ENCODE measurements at regions not wholly inside any gene's neighbourhood (a gene's known extent, or its start where the extent isn't known, plus 50 kb on each side); places are given as distances from the start of the nearest gene placed in this dataset.
"Not testable (repeated sequence)": the region's sequence is repeated elsewhere in the genome, so short reads cannot be mapped to it uniquely, and the experiment has no call there.

- Histone ChIP-seq H3K36me3 (ENCODE audit: control insufficient read depth, insufficient read depth, low read length) (no peaks in the 10 kb centered on the region), H3K27me3 (ENCODE audit: control insufficient read depth, insufficient read depth, low read length) (no peaks in the 10 kb centered on the region), H3K4me3 (ENCODE audit: low read depth, low read length) (no peak overlapping the region), H3K9me3 (ENCODE audit: control insufficient read depth, insufficient read depth, low read length) (no peaks in the 10 kb centered on the region), H3K4me1 (ENCODE audit: control insufficient read depth, insufficient read depth, low read length) (peaks cover 6% of the 10 kb centered on the region; the same call in 1 of the 2 replicates), H3K27ac (ENCODE audit: low read depth, low read length) (no peak overlapping the region), H3K9ac (ENCODE audit: low read depth, low read length) (no peak overlapping the region)
These were observed 257.2 kb upstream of the RFC3 start for GRCh38 chr13:33560726-33561125.

- H3K27me3 ChIP-seq (ENCODE audit: control insufficient read depth, insufficient read depth, low read length): no peaks in the 10 kb centered on the region
- no peaks in the 10 kb centered on the region for H3K9me3 ChIP-seq (ENCODE audit: control insufficient read depth, insufficient read depth, low read length)
- H3K27ac ChIP-seq (ENCODE audit: low read depth, low read length): no peak overlapping the region
- no peak overlapping the region for H3K9ac ChIP-seq (ENCODE audit: low read depth, low read length)
- H3K36me3 ChIP-seq (ENCODE audit: control insufficient read depth, insufficient read depth, low read length): no peaks in the 10 kb centered on the region
- H3K4me1 ChIP-seq (ENCODE audit: control insufficient read depth, insufficient read depth, low read length): peaks cover 6% of the 10 kb centered on the region; the same call in 1 of the 2 replicates
- no peak overlapping the region for H3K4me3 ChIP-seq (ENCODE audit: low read depth, low read length)
These were observed 256.3 kb upstream of the RFC3 start for GRCh38 chr13:33561627-33562026.

- no peak overlapping the region for H3K9ac ChIP-seq (ENCODE audit: low read depth, low read length)
- H3K36me3 ChIP-seq (ENCODE audit: control insufficient read depth, insufficient read depth, low read length): no peaks in the 10 kb centered on the region
- H3K4me1 ChIP-seq (ENCODE audit: control insufficient read depth, insufficient read depth, low read length): 0 out of 2 replicates have a peak, but pooled peaks cover 5% of the 10 kb centered on the region
- no peaks in the 10 kb centered on the region for H3K9me3 ChIP-seq (ENCODE audit: control insufficient read depth, insufficient read depth, low read length)
- no peak overlapping the region for H3K27ac ChIP-seq (ENCODE audit: low read depth, low read length)
- no peaks in the 10 kb centered on the region for H3K27me3 ChIP-seq (ENCODE audit: control insufficient read depth, insufficient read depth, low read length)
- no peak overlapping the region for H3K4me3 ChIP-seq (ENCODE audit: low read depth, low read length)
These were observed 246.3 kb upstream of the RFC3 start for GRCh38 chr13:33571618-33572017.

- not testable (repeated sequence) for H3K27ac ChIP-seq (ENCODE audit: low read depth, low read length); H3K27me3 ChIP-seq (ENCODE audit: control insufficient read depth, insufficient read depth, low read length); H3K36me3 ChIP-seq (ENCODE audit: control insufficient read depth, insufficient read depth, low read length); H3K9me3 ChIP-seq (ENCODE audit: control insufficient read depth, insufficient read depth, low read length); H3K9ac ChIP-seq (ENCODE audit: low read depth, low read length); H3K4me1 ChIP-seq (ENCODE audit: control insufficient read depth, insufficient read depth, low read length); H3K4me3 ChIP-seq (ENCODE audit: low read depth, low read length)
These were observed 245.6 kb upstream of the RFC3 start for GRCh38 chr13:33572322-33572721.

GRCh38 chr13:33575378-33575777, 242.6 kb upstream of the RFC3 start:
- no peaks in the 10 kb centered on the region for H3K27me3 ChIP-seq (ENCODE audit: control insufficient read depth, insufficient read depth, low read length)
- no peak overlapping the region for H3K27ac ChIP-seq (ENCODE audit: low read depth, low read length)
- H3K36me3 ChIP-seq (ENCODE audit: control insufficient read depth, insufficient read depth, low read length): no peaks in the 10 kb centered on the region
- H3K4me3 ChIP-seq (ENCODE audit: low read depth, low read length): no peak overlapping the region
- H3K9ac ChIP-seq (ENCODE audit: low read depth, low read length): no peak overlapping the region
- H3K4me1 ChIP-seq (ENCODE audit: control insufficient read depth, insufficient read depth, low read length): 0 out of 2 replicates have a peak, but pooled peaks cover 2% of the 10 kb centered on the region
- no peaks in the 10 kb centered on the region for H3K9me3 ChIP-seq (ENCODE audit: control insufficient read depth, insufficient read depth, low read length)

- H3K36me3 ChIP-seq (ENCODE audit: control insufficient read depth, insufficient read depth, low read length): no peaks in the 10 kb centered on the region
- no peak overlapping the region for H3K27ac ChIP-seq (ENCODE audit: low read depth, low read length)
- no peak overlapping the region for H3K4me3 ChIP-seq (ENCODE audit: low read depth, low read length)
- no peak overlapping the region for H3K9ac ChIP-seq (ENCODE audit: low read depth, low read length)
- no peaks in the 10 kb centered on the region for H3K4me1 ChIP-seq (ENCODE audit: control insufficient read depth, insufficient read depth, low read length)
- no peaks in the 10 kb centered on the region for H3K27me3 ChIP-seq (ENCODE audit: control insufficient read depth, insufficient read depth, low read length)
- H3K9me3 ChIP-seq (ENCODE audit: control insufficient read depth, insufficient read depth, low read length): no peaks in the 10 kb centered on the region
These were observed 240.9 kb upstream of the RFC3 start for GRCh38 chr13:33577007-33577406.

- H3K9ac ChIP-seq (ENCODE audit: low read depth, low read length): no peak overlapping the region
- H3K9me3 ChIP-seq (ENCODE audit: control insufficient read depth, insufficient read depth, low read length): no peaks in the 10 kb centered on the region
- no peaks in the 10 kb centered on the region for H3K27me3 ChIP-seq (ENCODE audit: control insufficient read depth, insufficient read depth, low read length)
- H3K4me3 ChIP-seq (ENCODE audit: low read depth, low read length): no peak overlapping the region
- no peaks in the 10 kb centered on the region for H3K36me3 ChIP-seq (ENCODE audit: control insufficient read depth, insufficient read depth, low read length)
- no peak overlapping the region for H3K27ac ChIP-seq (ENCODE audit: low read depth, low read length)
- no peaks in the 10 kb centered on the region for H3K4me1 ChIP-seq (ENCODE audit: control insufficient read depth, insufficient read depth, low read length)
These were observed 239.2 kb upstream of the RFC3 start for GRCh38 chr13:33578786-33579185.

- H3K27me3 ChIP-seq (ENCODE audit: control insufficient read depth, insufficient read depth, low read length): no peaks in the 10 kb centered on the region
- no peak overlapping the region for H3K27ac ChIP-seq (ENCODE audit: low read depth, low read length)
- H3K36me3 ChIP-seq (ENCODE audit: control insufficient read depth, insufficient read depth, low read length): no peaks in the 10 kb centered on the region
- H3K4me3 ChIP-seq (ENCODE audit: low read depth, low read length): no peak overlapping the region
- H3K4me1 ChIP-seq (ENCODE audit: control insufficient read depth, insufficient read depth, low read length): no peaks in the 10 kb centered on the region
- no peaks in the 10 kb centered on the region for H3K9me3 ChIP-seq (ENCODE audit: control insufficient read depth, insufficient read depth, low read length)
- H3K9ac ChIP-seq (ENCODE audit: low read depth, low read length): no peak overlapping the region
These were observed 235.8 kb upstream of the RFC3 start for GRCh38 chr13:33582121-33582520.

- Histone ChIP-seq H3K27ac (ENCODE audit: low read depth, low read length) (no peak overlapping the region), H3K9me3 (ENCODE audit: control insufficient read depth, insufficient read depth, low read length) (no peaks in the 10 kb centered on the region), H3K4me1 (ENCODE audit: control insufficient read depth, insufficient read depth, low read length) (no peaks in the 10 kb centered on the region), H3K36me3 (ENCODE audit: control insufficient read depth, insufficient read depth, low read length) (no peaks in the 10 kb centered on the region), H3K9ac (ENCODE audit: low read depth, low read length) (no peak overlapping the region), H3K4me3 (ENCODE audit: low read depth, low read length) (no peak overlapping the region), H3K27me3 (ENCODE audit: control insufficient read depth, insufficient read depth, low read length) (no peaks in the 10 kb centered on the region)
These were observed 234.6 kb upstream of the RFC3 start for GRCh38 chr13:33583398-33583797.

GRCh38 chr13:33590936-33591335, 227.0 kb upstream of the RFC3 start:
- Histone ChIP-seq H3K36me3 (ENCODE audit: control insufficient read depth, insufficient read depth, low read length) (no peaks in the 10 kb centered on the region), H3K4me3 (ENCODE audit: low read depth, low read length) (no peak overlapping the region), H3K27ac (ENCODE audit: low read depth, low read length) (no peak overlapping the region), H3K4me1 (ENCODE audit: control insufficient read depth, insufficient read depth, low read length) (no peaks in the 10 kb centered on the region), H3K27me3 (ENCODE audit: control insufficient read depth, insufficient read depth, low read length) (no peaks in the 10 kb centered on the region), H3K9ac (ENCODE audit: low read depth, low read length) (no peak overlapping the region), H3K9me3 (ENCODE audit: control insufficient read depth, insufficient read depth, low read length) (no peaks in the 10 kb centered on the region)

GRCh38 chr13:33606692-33607091, 211.3 kb upstream of the RFC3 start:
- Histone ChIP-seq H3K27ac (ENCODE audit: low read depth, low read length) (no peak overlapping the region), H3K4me3 (ENCODE audit: low read depth, low read length) (no peak overlapping the region), H3K9me3 (ENCODE audit: control insufficient read depth, insufficient read depth, low read length) (no peaks in the 10 kb centered on the region), H3K9ac (ENCODE audit: low read depth, low read length) (no peak overlapping the region), H3K4me1 (ENCODE audit: control insufficient read depth, insufficient read depth, low read length) (peaks cover 15% of the 10 kb centered on the region), H3K27me3 (ENCODE audit: control insufficient read depth, insufficient read depth, low read length) (no peaks in the 10 kb centered on the region), H3K36me3 (ENCODE audit: control insufficient read depth, insufficient read depth, low read length) (no peaks in the 10 kb centered on the region)

Measured in HUES48 (cell line).